Progenitor cell of endocrine pancreas (in vitro differentiated cells): ENCODE measurements at regions not wholly inside any gene's neighbourhood (a gene's known extent, or its start where the extent isn't known, plus 50 kb on each side); places are given as distances from the start of the nearest gene placed in this dataset.

Experiments used
- DNase-seq: peaks from one replicate; pipeline ENCODE4 v3.0.0; 2021; ENCODE audit warnings: low spot score; ENCODE audit not compliant: unreplicated experiment
- H3K27ac Mint-ChIP-seq: 2 replicates; pipeline ENCODE4 v1.8.0; 2021; ENCODE audit warnings: mild to moderate bottlenecking, moderate library complexity, mixed read lengths
- H3K27me3 Mint-ChIP-seq: 2 replicates; pipeline ENCODE4 v1.8.0; 2021; ENCODE audit warnings: mixed read lengths
- H3K36me3 Mint-ChIP-seq: 2 replicates; pipeline ENCODE4 v1.8.0; 2022; ENCODE audit warnings: mixed read lengths; ENCODE audit not compliant: insufficient read depth
- H3K4me1 Mint-ChIP-seq: 2 replicates; pipeline ENCODE4 v1.8.0; 2021; ENCODE audit warnings: low read depth, mixed read lengths
- H3K4me3 Mint-ChIP-seq: 2 replicates; pipeline ENCODE4 v1.8.0; 2021; ENCODE audit warnings: low read depth, mild to moderate bottlenecking, moderate library complexity, mixed read lengths
- H3K9me3 Mint-ChIP-seq: 2 replicates; pipeline ENCODE4 v1.8.0; 2021; ENCODE audit warnings: low read depth, mixed read lengths
- TF ChIP-seq, protein P1 (sequence below): fragments of 200-600 bp; sonication (generic); IDR thresholded peaks from one replicate; pipeline ENCODE4 v1.5.0; 2021; ENCODE audit warnings: antibody characterized with exemption, mild to moderate bottlenecking; ENCODE audit not compliant: unreplicated experiment

DNA sequence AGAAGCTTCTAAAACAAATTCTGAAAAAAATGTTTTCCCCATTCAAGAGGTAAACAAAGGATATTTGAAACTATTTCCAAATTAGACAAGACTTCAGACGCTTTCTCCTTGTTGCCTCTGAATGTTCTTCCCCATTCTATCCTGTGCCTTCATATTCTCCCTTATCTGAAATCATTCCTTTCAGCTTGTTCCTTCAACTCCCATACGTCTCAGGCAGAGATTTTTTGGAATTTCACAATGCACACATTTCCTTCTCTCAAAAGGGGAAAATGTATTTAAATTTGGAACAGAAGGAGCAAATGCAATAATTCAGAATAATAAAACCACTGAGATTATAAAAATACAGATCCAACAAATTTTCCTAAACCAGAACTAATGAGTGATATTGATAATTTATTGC lies 198.7 kb upstream of the IVNS1ABP start:
- no peaks in the 10 kb centered on the region for H3K4me1 Mint-ChIP-seq
- no peak for DNase-seq
- TF ChIP-seq, protein P1, sequence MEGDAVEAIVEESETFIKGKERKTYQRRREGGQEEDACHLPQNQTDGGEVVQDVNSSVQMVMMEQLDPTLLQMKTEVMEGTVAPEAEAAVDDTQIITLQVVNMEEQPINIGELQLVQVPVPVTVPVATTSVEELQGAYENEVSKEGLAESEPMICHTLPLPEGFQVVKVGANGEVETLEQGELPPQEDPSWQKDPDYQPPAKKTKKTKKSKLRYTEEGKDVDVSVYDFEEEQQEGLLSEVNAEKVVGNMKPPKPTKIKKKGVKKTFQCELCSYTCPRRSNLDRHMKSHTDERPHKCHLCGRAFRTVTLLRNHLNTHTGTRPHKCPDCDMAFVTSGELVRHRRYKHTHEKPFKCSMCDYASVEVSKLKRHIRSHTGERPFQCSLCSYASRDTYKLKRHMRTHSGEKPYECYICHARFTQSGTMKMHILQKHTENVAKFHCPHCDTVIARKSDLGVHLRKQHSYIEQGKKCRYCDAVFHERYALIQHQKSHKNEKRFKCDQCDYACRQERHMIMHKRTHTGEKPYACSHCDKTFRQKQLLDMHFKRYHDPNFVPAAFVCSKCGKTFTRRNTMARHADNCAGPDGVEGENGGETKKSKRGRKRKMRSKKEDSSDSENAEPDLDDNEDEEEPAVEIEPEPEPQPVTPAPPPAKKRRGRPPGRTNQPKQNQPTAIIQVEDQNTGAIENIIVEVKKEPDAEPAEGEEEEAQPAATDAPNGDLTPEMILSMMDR: no peak
- H3K27me3 Mint-ChIP-seq: no peaks in the 10 kb centered on the region
- no peak overlapping the region for H3K4me3 Mint-ChIP-seq
- H3K27ac Mint-ChIP-seq: no peak overlapping the region
- peaks cover 38% of the 10 kb centered on the region for H3K9me3 Mint-ChIP-seq
- H3K36me3 Mint-ChIP-seq: peaks cover 7% of the 10 kb centered on the region

GRCh38 chr1:185514311-185514710 lies 197.3 kb upstream of the IVNS1ABP start:
- no peak for DNase-seq
- Mint-ChIP-seq H3K9me3 (peaks cover 29% of the 10 kb centered on the region), H3K27ac (no peak overlapping the region), H3K4me1 (no peaks in the 10 kb centered on the region), H3K4me3 (no peak overlapping the region), H3K27me3 (no peaks in the 10 kb centered on the region), H3K36me3 (peaks cover 7% of the 10 kb centered on the region)
- TF ChIP-seq, protein P1: no peak

- Mint-ChIP-seq H3K27ac (no peak overlapping the region), H3K4me1 (no peaks in the 10 kb centered on the region), H3K36me3 (peaks cover 4% of the 10 kb centered on the region), H3K9me3 (peaks cover 28% of the 10 kb centered on the region), H3K4me3 (no peak overlapping the region), H3K27me3 (no peaks in the 10 kb centered on the region)
- no peak for DNase-seq
- TF ChIP-seq, protein P1: no peak
Measured at GRCh38 chr1:185512442-185512841, 195.4 kb upstream of the IVNS1ABP start.

GRCh38 chr1:185501099-185501498 lies 184.1 kb upstream of the IVNS1ABP start:
- H3K4me3 Mint-ChIP-seq: no peak overlapping the region
- H3K27ac Mint-ChIP-seq: no peak overlapping the region
- H3K27me3 Mint-ChIP-seq: peaks cover under 1% of the 10 kb centered on the region
- TF ChIP-seq, protein P1: no peak
- DNase-seq: no peak
- peaks cover 2% of the 10 kb centered on the region for H3K36me3 Mint-ChIP-seq
- peaks cover 9% of the 10 kb centered on the region for H3K9me3 Mint-ChIP-seq
- peaks cover 1% of the 10 kb centered on the region for H3K4me1 Mint-ChIP-seq

- DNase-seq: no peak
- peaks cover 2% of the 10 kb centered on the region for H3K27me3 Mint-ChIP-seq
- TF ChIP-seq, protein P1: no peak
- peaks cover 1% of the 10 kb centered on the region for H3K4me1 Mint-ChIP-seq
- H3K36me3 Mint-ChIP-seq: no peaks in the 10 kb centered on the region
- no peak overlapping the region for H3K4me3 Mint-ChIP-seq
- H3K27ac Mint-ChIP-seq: peak overlapping the region; percentile 51
- H3K9me3 Mint-ChIP-seq: no peaks in the 10 kb centered on the region
Measured at GRCh38 chr1:185500001-185500626, 183.1 kb upstream of the IVNS1ABP start.
